Endodermal cell (in vitro differentiated cells): ENCODE measurements at regions not wholly inside any gene's neighbourhood (a gene's known extent, or its start where the extent isn't known, plus 50 kb on each side); places are given as distances from the start of the nearest gene placed in this dataset.

ENCODE experiments used
- DNase-seq: peaks from one replicate; pipeline ENCODE4 v3.0.0-alpha.2; 2017
- H3K27ac ChIP-seq: 2 replicates; pipeline ENCODE4 v1.5.1; 2013; ENCODE audit warnings: mild to moderate bottlenecking, low read depth, low read length, moderate library complexity
- H3K27me3 ChIP-seq: 2 replicates; pipeline ENCODE4 v1.6.1; 2013; ENCODE audit warnings: mild to moderate bottlenecking, low read length, moderate library complexity; ENCODE audit not compliant: insufficient read depth, control insufficient read depth, poor library complexity, severe bottlenecking
- H3K36me3 ChIP-seq: 2 replicates; pipeline ENCODE4 v1.7.0; 2013; ENCODE audit warnings: mild to moderate bottlenecking, low read length, moderate library complexity; ENCODE audit not compliant: control insufficient read depth, insufficient read depth
- H3K4me1 ChIP-seq: one replicate; pipeline ENCODE4 v1.7.0; 2013; ENCODE audit warnings: low read length; ENCODE audit not compliant: control insufficient read depth, insufficient read depth
- H3K4me3 ChIP-seq: 2 replicates; pipeline ENCODE4 v1.5.1; 2013; ENCODE audit warnings: mild to moderate bottlenecking, low read length, moderate library complexity
- H3K9ac ChIP-seq: 2 replicates; pipeline ENCODE4 v1.6.1; 2013; ENCODE audit warnings: mild to moderate bottlenecking, low read length, moderate library complexity; ENCODE audit not compliant: poor library complexity, severe bottlenecking; ENCODE audit errors: extremely low read depth
- H3K9me3 ChIP-seq: 2 replicates; pipeline ENCODE4 v1.6.1; 2013; ENCODE audit warnings: mild to moderate bottlenecking, low read length, moderate library complexity; ENCODE audit not compliant: control insufficient read depth
- H3K27ac Mint-ChIP-seq: 2 replicates; pipeline ENCODE4 v1.8.0; 2020; ENCODE audit warnings: mixed read lengths
- H3K27me3 Mint-ChIP-seq: 2 replicates; pipeline ENCODE4 v1.8.0; 2021; ENCODE audit warnings: mild to moderate bottlenecking, mixed read lengths; ENCODE audit not compliant: insufficient read depth
- H3K36me3 Mint-ChIP-seq: 2 replicates; pipeline ENCODE4 v1.8.0; 2020; ENCODE audit warnings: low read depth, mixed read lengths
- H3K4me1 Mint-ChIP-seq: 2 replicates; pipeline ENCODE4 v1.8.0; 2020; ENCODE audit warnings: mixed read lengths
- H3K4me3 Mint-ChIP-seq: 2 replicates; pipeline ENCODE4 v1.8.0; 2020; ENCODE audit warnings: mild to moderate bottlenecking, moderate library complexity, mixed read lengths
- H3K9me3 Mint-ChIP-seq: 2 replicates; pipeline ENCODE4 v1.8.0; 2020; ENCODE audit warnings: mild to moderate bottlenecking, mixed read lengths
- CTCF ChIP-seq: fragments of 200-600 bp; sonication (generic); conservative IDR thresholded peaks from 2 replicates; pipeline ENCODE4 v1.5.0; 2021; ENCODE audit warnings: antibody characterized with exemption, mild to moderate bottlenecking
- WGBS, 2 experiments: methylation state at CpG; one replicate each; pipeline versions ENCODE4 v1.1.5 to v1.1.7; 2013; ENCODE audit warnings: missing lambda C conversion rate in 2 of 2, mixed read lengths in 1 of 2; ENCODE audit not compliant: insufficient coverage in 1 of 2, insufficient read length in 1 of 2; 5-methylcytosine and 5-hydroxymethylcytosine counted together

- no peaks in the 10 kb centered on the region for H3K9me3 ChIP-seq
- WGBS, 2 experiments = 94 to 100% methylated on average over 1 of the region's 1 CpG
- no peaks in the 10 kb centered on the region for H3K4me1 ChIP-seq
- H3K27ac ChIP-seq = no peak overlapping the region
- no peak for DNase-seq
- H3K36me3 ChIP-seq = no peaks in the 10 kb centered on the region
- H3K9ac ChIP-seq = no peak overlapping the region
- H3K4me1 Mint-ChIP-seq = peaks cover 7% of the 10 kb centered on the region
- no peaks in the 10 kb centered on the region for H3K36me3 Mint-ChIP-seq
- H3K27ac Mint-ChIP-seq = no peak overlapping the region
- no peaks in the 10 kb centered on the region for H3K9me3 Mint-ChIP-seq
- H3K27me3 Mint-ChIP-seq = no peaks in the 10 kb centered on the region
- H3K4me3 ChIP-seq = no peak overlapping the region
- no peak overlapping the region for H3K4me3 Mint-ChIP-seq
- no peak for TF ChIP-seq CTCF
- no peaks in the 10 kb centered on the region for H3K27me3 ChIP-seq
These were observed 127.6 kb upstream of the BTBD3 start for GRCh38 chr20:11790046-11790445.

DNA sequence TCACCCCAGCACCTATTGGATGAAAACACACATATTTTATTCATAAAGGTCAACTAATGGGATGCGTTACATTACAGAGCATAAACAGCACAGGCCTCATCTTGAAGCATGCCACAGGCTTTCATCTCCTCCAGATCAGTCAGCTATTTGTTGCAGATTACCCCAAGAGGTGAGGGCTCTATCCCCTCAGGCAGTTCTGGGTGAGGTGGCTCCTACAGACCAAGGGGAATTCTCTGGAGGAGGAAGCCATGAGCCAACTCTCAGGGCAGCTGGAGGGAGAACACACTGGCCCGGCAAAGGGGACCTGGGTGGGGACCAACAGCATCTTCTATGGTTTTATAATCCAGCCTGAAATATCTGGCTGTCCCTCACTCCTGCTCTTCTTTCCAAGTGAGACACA, 126.4 kb upstream of the BTBD3 start:
- H3K9me3 ChIP-seq = no peaks in the 10 kb centered on the region
- no peaks in the 10 kb centered on the region for H3K27me3 ChIP-seq
- WGBS, 2 experiments = 92 to 94% methylated on average over 2 of the region's 2 CpGs
- no peaks in the 10 kb centered on the region for H3K36me3 ChIP-seq
- H3K27ac ChIP-seq = no peak overlapping the region
- no peak for DNase-seq
- H3K27me3 Mint-ChIP-seq = no peaks in the 10 kb centered on the region
- no peak overlapping the region for H3K4me3 Mint-ChIP-seq
- no peaks in the 10 kb centered on the region for H3K9me3 Mint-ChIP-seq
- no peaks in the 10 kb centered on the region for H3K36me3 Mint-ChIP-seq
- no peak for TF ChIP-seq CTCF
- no peaks in the 10 kb centered on the region for H3K4me1 ChIP-seq
- no peak overlapping the region for H3K27ac Mint-ChIP-seq
- H3K4me1 Mint-ChIP-seq = peaks cover 7% of the 10 kb centered on the region
- H3K9ac ChIP-seq = no peak overlapping the region
- H3K4me3 ChIP-seq = no peak overlapping the region

- Histone ChIP-seq H3K27me3 (no peaks in the 10 kb centered on the region), H3K9ac (no peak overlapping the region), H3K36me3 (no peaks in the 10 kb centered on the region), H3K27ac (peak overlapping the region; percentile 4), H3K4me1 (peaks cover 2% of the 10 kb centered on the region), H3K9me3 (no peaks in the 10 kb centered on the region), H3K4me3 (no peak overlapping the region)
- Mint-ChIP-seq H3K4me3 (no peak overlapping the region), H3K9me3 (no peaks in the 10 kb centered on the region), H3K4me1 (peaks cover 8% of the 10 kb centered on the region), H3K27ac (no peak overlapping the region), H3K36me3 (no peaks in the 10 kb centered on the region), H3K27me3 (no peaks in the 10 kb centered on the region)
- peak; percentile 57 for DNase-seq
- 82 to 83% methylated on average over 3 to 8 of the region's 9 CpGs for WGBS, 2 experiments
- no peak for TF ChIP-seq CTCF
These were observed 125.7 kb upstream of the BTBD3 start for GRCh38 chr20:11791835-11792567.
